Astrocyte (in vitro differentiated cells and primary cell): ENCODE measurements at regions not wholly inside any gene's neighbourhood (a gene's known extent, or its start where the extent isn't known, plus 50 kb on each side); places are given as distances from the start of the nearest gene placed in this dataset.

Experiments
- CTCF ChIP-seq: IDR thresholded peaks from 2 replicates; pipeline ENCODE4 v1.5.1; 2011; ENCODE audit warnings: low read depth, mild to moderate bottlenecking, inconsistent platforms, low read length, moderate library complexity; ENCODE audit not compliant: insufficient read depth
- EZH2 ChIP-seq: IDR thresholded peaks from 2 replicates; pipeline ENCODE4 v1.6.1; 2012; ENCODE audit warnings: mild to moderate bottlenecking, low read length, inconsistent platforms; ENCODE audit not compliant: insufficient read depth

- no peak for TF ChIP-seq CTCF
- TF ChIP-seq EZH2, result no peak
These were observed 1130.5 kb upstream of the FLRT2 start for GRCh38 chr14:84399296-84399910.
